ENCODE measurements at regions not wholly inside any gene's neighbourhood (a gene's known extent, or its start where the extent isn't known, plus 50 kb on each side); places are given as distances from the start of the nearest gene placed in this dataset.

DNA sequence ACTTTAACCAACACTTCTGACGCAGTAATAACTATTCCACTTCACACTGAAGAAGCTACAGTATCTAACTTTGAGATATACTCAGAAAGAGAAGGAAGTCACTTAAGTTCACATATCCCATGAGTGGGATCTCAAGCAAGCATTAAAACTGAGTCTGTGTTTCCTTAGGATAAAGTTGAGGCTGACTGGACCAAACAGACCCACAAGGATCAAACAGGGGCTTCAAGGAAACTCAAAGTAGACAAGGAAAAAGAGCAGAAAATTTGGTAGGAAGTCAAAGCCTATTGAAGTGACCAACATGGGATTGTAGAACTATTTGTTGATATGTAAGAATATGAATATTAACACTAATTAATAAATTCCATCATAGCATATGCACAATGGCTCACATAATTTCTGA lies 294.9 kb downstream of the ADGB start:
- no peak for DNase-seq
- no peaks in the 10 kb centered on the region for H3K36me3 ChIP-seq
- TF ChIP-seq, protein P1, sequence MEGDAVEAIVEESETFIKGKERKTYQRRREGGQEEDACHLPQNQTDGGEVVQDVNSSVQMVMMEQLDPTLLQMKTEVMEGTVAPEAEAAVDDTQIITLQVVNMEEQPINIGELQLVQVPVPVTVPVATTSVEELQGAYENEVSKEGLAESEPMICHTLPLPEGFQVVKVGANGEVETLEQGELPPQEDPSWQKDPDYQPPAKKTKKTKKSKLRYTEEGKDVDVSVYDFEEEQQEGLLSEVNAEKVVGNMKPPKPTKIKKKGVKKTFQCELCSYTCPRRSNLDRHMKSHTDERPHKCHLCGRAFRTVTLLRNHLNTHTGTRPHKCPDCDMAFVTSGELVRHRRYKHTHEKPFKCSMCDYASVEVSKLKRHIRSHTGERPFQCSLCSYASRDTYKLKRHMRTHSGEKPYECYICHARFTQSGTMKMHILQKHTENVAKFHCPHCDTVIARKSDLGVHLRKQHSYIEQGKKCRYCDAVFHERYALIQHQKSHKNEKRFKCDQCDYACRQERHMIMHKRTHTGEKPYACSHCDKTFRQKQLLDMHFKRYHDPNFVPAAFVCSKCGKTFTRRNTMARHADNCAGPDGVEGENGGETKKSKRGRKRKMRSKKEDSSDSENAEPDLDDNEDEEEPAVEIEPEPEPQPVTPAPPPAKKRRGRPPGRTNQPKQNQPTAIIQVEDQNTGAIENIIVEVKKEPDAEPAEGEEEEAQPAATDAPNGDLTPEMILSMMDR (IDR thresholded peaks at IDR 0.05) = no peak
- TF ChIP-seq POLR2A (IDR thresholded peaks at IDR 0.05) (no peak), EP300 (IDR thresholded peaks at IDR 0.05) (no peak)
- H3K27ac ChIP-seq = no peak overlapping the region
- H3K9me3 ChIP-seq = no peaks in the 10 kb centered on the region
- H3K27me3 ChIP-seq = no peaks in the 10 kb centered on the region
- intact Hi-C loops (cut with DNase I) = no loop called here
- H3K4me1 ChIP-seq (ENCODE audit: insufficient read depth) = no peaks in the 10 kb centered on the region
- 91 to 99% (median 94%) methylated on average over 1 of the region's 1 CpG for WGBS, 3 donors
- no peak overlapping the region for H3K4me3 ChIP-seq

DNA sequence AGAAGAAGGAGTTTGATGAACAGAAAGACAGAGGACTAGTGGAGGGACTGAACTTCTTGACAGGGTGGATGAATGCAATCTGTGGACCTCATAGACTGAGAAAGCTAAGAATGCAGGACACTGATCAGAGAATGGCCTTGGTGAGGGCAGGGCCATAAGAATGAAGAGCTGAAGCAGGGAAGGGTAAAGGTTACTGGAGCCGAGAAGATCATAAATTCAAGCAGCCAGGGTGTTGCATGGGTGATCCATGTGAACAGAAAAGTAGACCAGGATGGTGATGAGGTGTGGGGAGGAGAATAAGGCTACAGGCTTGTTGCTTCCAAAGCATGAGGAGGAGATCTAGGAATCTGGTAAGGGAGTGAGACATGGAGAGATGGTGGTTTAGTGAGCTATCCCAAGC lies 295.9 kb downstream of the ADGB start:
- no peaks in the 10 kb centered on the region for H3K36me3 ChIP-seq
- no peaks in the 10 kb centered on the region for H3K9me3 ChIP-seq
- H3K27me3 ChIP-seq = no peaks in the 10 kb centered on the region
- TF ChIP-seq POLR2A (IDR thresholded peaks at IDR 0.05) = no peak
- no peak for TF ChIP-seq EP300 (IDR thresholded peaks at IDR 0.05)
- TF ChIP-seq, protein P1 (IDR thresholded peaks at IDR 0.05) = no peak
- WGBS, 3 donors = 85 to 90% (median 86%) methylated on average over 1 of the region's 1 CpG
- no peaks in the 10 kb centered on the region for H3K4me1 ChIP-seq (ENCODE audit: insufficient read depth)
- DNase-seq = no peak
- no peak overlapping the region for H3K27ac ChIP-seq
- intact Hi-C loops (cut with DNase I) = no loop called here
- no peak overlapping the region for H3K4me3 ChIP-seq

DNA sequence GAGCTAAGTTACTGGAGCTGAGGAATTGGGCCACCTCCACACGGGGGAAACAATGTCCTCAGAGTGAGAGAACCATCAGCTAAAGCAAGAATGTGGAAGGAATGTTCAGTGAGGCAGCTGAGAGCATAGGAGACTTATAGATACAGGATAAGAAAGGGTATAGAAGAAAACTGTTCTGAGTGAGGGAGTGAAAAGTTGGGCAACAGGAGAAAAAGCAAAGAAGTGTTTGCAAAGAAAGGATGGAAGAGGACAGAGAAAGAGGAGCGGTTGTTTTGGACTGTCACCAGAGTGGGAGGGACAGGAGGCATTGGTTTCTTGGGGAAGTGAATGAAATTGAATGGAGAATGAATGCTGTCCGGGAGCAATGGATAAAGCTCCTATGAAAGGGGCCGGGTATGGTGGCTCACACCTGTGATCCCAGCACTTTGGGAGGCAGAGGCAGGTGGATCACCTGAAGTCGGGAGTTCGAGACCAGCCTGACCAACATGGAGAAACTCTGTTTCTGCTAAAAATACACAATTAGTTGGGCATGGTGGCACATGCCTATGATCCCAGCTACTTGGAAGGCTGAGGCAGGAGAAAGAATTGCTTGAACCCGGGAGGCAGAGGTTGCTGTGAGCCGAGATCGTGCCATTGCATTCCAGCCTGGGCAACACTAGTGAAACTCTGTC lies 296.5 kb downstream of the ADGB start:
- no peak overlapping the region for H3K4me3 ChIP-seq
- no peaks in the 10 kb centered on the region for H3K27me3 ChIP-seq
- H3K27ac ChIP-seq = no peak overlapping the region
- no peaks in the 10 kb centered on the region for H3K9me3 ChIP-seq
- WGBS, 3 donors = 84 to 92% (median 89%) methylated on average over 9 of the region's 9 CpGs
- TF ChIP-seq POLR2A (IDR thresholded peaks at IDR 0.05) (no peak), EP300 (IDR thresholded peaks at IDR 0.05) (no peak)
- H3K36me3 ChIP-seq = no peaks in the 10 kb centered on the region
- H3K4me1 ChIP-seq (ENCODE audit: insufficient read depth) = no peaks in the 10 kb centered on the region
- no peak for DNase-seq
- intact Hi-C loops (cut with DNase I) = no loop called here

DNA sequence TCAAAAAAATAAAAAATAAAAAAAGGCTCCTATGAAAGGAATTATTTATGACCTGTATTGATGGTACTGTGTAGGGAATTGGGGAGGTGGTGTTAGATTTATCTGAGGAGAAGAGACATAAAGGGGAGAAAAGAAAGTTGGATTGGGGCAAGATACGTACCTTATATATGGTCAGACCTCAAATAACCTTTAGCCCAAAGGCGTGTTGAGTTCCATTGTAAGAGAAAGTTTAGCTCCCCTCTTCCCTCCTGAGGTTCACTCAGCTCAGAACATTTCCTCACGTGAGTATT lies 296.9 kb downstream of the ADGB start:
- Histone ChIP-seq H3K36me3 (no peaks in the 10 kb centered on the region), H3K4me1 (ENCODE audit: insufficient read depth) (no peaks in the 10 kb centered on the region), H3K27ac (no peak overlapping the region), H3K4me3 (no peak overlapping the region), H3K9me3 (no peaks in the 10 kb centered on the region), H3K27me3 (no peaks in the 10 kb centered on the region)
- 57 to 80% (median 60%) methylated on average over 3 of the region's 3 CpGs for WGBS, 3 donors
- TF ChIP-seq, protein P1 (IDR thresholded peaks at IDR 0.05) = no peak
- TF ChIP-seq POLR2A (IDR thresholded peaks at IDR 0.05) (no peak), EP300 (IDR thresholded peaks at IDR 0.05) (no peak)
- intact Hi-C loops (cut with DNase I) = no loop called here
- no peak for DNase-seq

DNA sequence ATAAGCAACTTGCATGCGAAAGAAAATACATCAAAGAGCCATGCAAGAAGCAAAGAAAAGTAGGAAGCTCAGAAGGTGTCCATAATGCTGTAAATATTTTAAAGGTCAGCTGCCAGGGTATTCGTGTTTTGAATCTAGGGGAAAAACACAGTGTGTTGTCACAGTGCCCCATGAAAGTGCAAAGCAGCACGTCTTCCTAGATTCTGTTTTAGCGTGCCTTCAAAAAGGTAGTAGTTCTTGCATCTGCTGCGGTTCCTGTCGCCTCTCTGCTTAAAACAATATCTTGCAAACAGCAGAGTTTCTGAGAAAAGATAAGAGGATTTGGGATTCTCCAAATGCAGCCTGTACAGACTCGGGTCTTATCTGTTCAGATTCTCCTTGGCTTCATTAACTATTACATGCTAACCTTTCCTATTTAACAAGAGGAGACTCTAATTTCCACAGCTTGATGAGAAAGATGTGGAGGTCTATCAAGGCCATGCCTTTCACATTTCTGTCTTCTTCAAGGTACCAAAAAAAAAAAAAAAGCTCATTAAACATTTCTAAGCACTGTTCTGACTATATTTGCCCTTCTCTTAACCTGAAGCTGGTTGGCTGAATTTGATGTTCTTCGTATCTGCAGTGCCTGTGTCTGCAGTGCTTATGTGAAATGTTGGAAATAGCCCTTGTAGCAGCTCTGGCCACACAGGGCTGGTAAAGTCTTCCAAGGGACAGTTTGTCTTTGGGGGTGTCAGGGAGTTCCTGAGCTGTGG lies 297.5 kb downstream of the ADGB start:
- TF ChIP-seq POLR2A (IDR thresholded peaks at IDR 0.05) (no peak), EP300 (IDR thresholded peaks at IDR 0.05) (no peak)
- TF ChIP-seq, protein P1 (IDR thresholded peaks at IDR 0.05) = no peak
- H3K27me3 ChIP-seq = no peaks in the 10 kb centered on the region
- H3K27ac ChIP-seq = no peak overlapping the region
- no peaks in the 10 kb centered on the region for H3K36me3 ChIP-seq
- H3K4me3 ChIP-seq = no peak overlapping the region
- DNase-seq = no peak
- intact Hi-C loops (cut with DNase I) = no loop called here
- H3K9me3 ChIP-seq = no peaks in the 10 kb centered on the region
- WGBS, 3 donors = 64 to 72% (median 69%) methylated on average over 8 of the region's 8 CpGs
- no peaks in the 10 kb centered on the region for H3K4me1 ChIP-seq (ENCODE audit: insufficient read depth)

Measured in ovary (tissue), 7 donors.